Naive thymus-derived CD4-positive, alpha-beta T cell (primary cell): ENCODE measurements at regions not wholly inside any gene's neighbourhood (a gene's known extent, or its start where the extent isn't known, plus 50 kb on each side); places are given as distances from the start of the nearest gene placed in this dataset.
"Not testable (repeated sequence)": the region's sequence is repeated elsewhere in the genome, so short reads cannot be mapped to it uniquely, and the experiment has no call there.

Experiments
- ATAC-seq: fragments of 150-1000 bp; cut with Tn5 transposase; 2 replicates; pipeline ENCODE4 v1.10.0; 2021; ENCODE audit warnings: mild to moderate bottlenecking, moderate library complexity
- CTCF ChIA-PET: fragments of 350-600 bp; sonication (Branson Sonifier 250); formaldehyde crosslinking; loops from one replicate; lab custom pipeline; 2021; ENCODE audit warnings: antibody characterized with exemption; lab: Charles Lee
- POLR2A ChIA-PET: fragments of 350-600 bp; sonication (Branson Sonifier 250); formaldehyde crosslinking; loops from one replicate; lab custom pipeline; 2021; ENCODE audit warnings: antibody characterized with exemption, inconsistent platforms; lab: Charles Lee
- DNase-seq, 9 donors: peaks; one replicate each; pipeline versions ENCODE4 v3.0.0 to v3.0.0-alpha.2; 2020 to 2022; ENCODE audit warnings: mixed read lengths in 1 of 9
- H3K27ac ChIP-seq: one replicate; pipeline ENCODE4 v1.7.0; 2013; ENCODE audit warnings: mild to moderate bottlenecking, low read depth, low read length, moderate library complexity
- H3K27me3 ChIP-seq, 2 donors: one replicate each; pipeline ENCODE4 v1.7.0; 2013; ENCODE audit warnings: low read length in 2 of 2, mild to moderate bottlenecking in 2 of 2, moderate library complexity in 2 of 2; ENCODE audit not compliant: control insufficient read depth in 2 of 2, insufficient read depth in 2 of 2
- H3K36me3 ChIP-seq, 3 experiments: 1 replicate in 2 of 3; 2 replicates in 1 of 3; pipeline ENCODE4 v1.7.0; 2013; ENCODE audit warnings: low read length in 3 of 3, mild to moderate bottlenecking in 3 of 3, moderate library complexity in 1 of 3; ENCODE audit not compliant: insufficient read depth in 3 of 3, control insufficient read depth in 2 of 3
- H3K4me1 ChIP-seq, 2 donors: one replicate each; pipeline ENCODE4 v1.7.0; 2013; ENCODE audit warnings: low read length in 2 of 2, mild to moderate bottlenecking in 2 of 2, moderate library complexity in 1 of 2; ENCODE audit not compliant: control insufficient read depth in 2 of 2, insufficient read depth in 2 of 2
- H3K4me3 ChIP-seq: 2 replicates; pipeline ENCODE4 v1.7.0; 2013; ENCODE audit warnings: mild to moderate bottlenecking, low read length
- H3K9me3 ChIP-seq, 3 experiments: 1 replicate in 2 of 3; 2 replicates in 1 of 3; pipeline ENCODE4 v1.7.0; 2013; ENCODE audit warnings: low read length in 3 of 3; ENCODE audit not compliant: control insufficient read depth in 2 of 3
- H3K27ac Mint-ChIP-seq, 9 donors: one replicate each; pipeline ENCODE4 v1.8.0; 2020 to 2022; ENCODE audit warnings: mixed read lengths in 9 of 9, mild to moderate bottlenecking in 8 of 9, moderate library complexity in 5 of 9, inconsistent platforms in 2 of 9
- H3K27me3 Mint-ChIP-seq, 5 donors: one replicate each; pipeline ENCODE4 v1.8.0; 2021 to 2022; ENCODE audit warnings: mixed read lengths in 5 of 5, mild to moderate bottlenecking in 1 of 5
- H3K36me3 Mint-ChIP-seq, 5 donors: one replicate each; pipeline ENCODE4 v1.8.0; 2020 to 2022; ENCODE audit warnings: mixed read lengths in 5 of 5, mild to moderate bottlenecking in 3 of 5, inconsistent platforms in 1 of 5
- H3K4me1 Mint-ChIP-seq, 7 donors: one replicate each; pipeline ENCODE4 v1.8.0; 2020 to 2022; ENCODE audit warnings: mixed read lengths in 7 of 7, mild to moderate bottlenecking in 3 of 7, inconsistent platforms in 1 of 7
- H3K4me3 Mint-ChIP-seq, 10 donors: one replicate each; pipeline ENCODE4 v1.8.0; 2020 to 2022; ENCODE audit warnings: mild to moderate bottlenecking in 10 of 10, mixed read lengths in 10 of 10, moderate library complexity in 6 of 10, inconsistent platforms in 2 of 10
- H3K9me3 Mint-ChIP-seq, 11 donors: one replicate each; pipeline ENCODE4 v1.8.0; 2020 to 2022; ENCODE audit warnings: mixed read lengths in 11 of 11, mild to moderate bottlenecking in 4 of 11, inconsistent platforms in 1 of 11, moderate library complexity in 1 of 11
- intact Hi-C, 2 donors: fragments of 100-400 bp; cut with micrococcal nuclease; formaldehyde crosslinking; loops; one replicate each; pipeline ENCODE4 v1.15.1; 2023

DNA sequence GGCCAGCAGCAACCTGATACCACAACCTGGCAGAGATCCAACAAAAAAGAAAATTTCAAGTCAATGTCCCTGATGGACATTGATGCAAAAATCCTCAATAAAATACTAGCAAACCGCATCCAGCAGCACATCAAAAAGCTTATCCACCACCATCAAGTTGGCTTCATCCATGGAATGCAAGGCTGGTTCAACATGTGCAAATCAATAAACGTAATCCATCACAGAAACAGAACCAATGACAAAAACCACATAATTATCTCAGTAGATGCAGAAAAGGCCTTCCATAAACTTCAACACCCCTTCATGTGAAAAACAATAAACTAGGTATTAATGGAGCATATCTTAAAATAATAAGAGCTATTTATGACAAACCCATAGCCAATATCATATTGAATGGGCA lies 1000.9 kb upstream of the CDH18 start:
- H3K36me3 Mint-ChIP-seq, H3K4me1 ChIP-seq, ATAC-seq, H3K4me1 Mint-ChIP-seq, H3K27ac ChIP-seq, H3K4me3 ChIP-seq, H3K36me3 ChIP-seq, CTCF ChIA-PET, DNase-seq, intact Hi-C loops, H3K27ac Mint-ChIP-seq, H3K9me3 ChIP-seq, H3K4me3 Mint-ChIP-seq, H3K27me3 Mint-ChIP-seq, H3K27me3 ChIP-seq, POLR2A ChIA-PET: not testable (repeated sequence)
- H3K9me3 Mint-ChIP-seq = peaks cover 3 to 27% (median 14%) of the 10 kb centered on the region in 11 donors

DNA sequence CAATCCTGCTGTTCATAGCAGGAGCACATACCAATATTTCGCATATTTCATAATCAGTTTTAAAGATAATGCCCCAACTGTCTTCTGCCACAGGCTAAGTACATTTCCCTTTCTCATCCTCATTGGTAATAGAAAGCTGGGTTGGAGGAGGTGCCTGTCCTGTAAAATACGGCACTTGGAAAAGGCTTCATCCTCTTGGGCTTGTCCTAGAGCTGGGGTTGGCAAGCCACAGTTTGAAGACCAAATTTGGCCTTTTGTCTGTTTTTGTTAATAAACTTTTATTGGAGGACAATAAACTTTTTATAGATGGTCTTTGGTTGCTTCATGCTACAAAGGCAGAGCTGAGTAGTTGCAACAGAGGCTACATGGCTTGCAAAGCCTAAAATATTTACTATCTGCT lies 997.8 kb upstream of the CDH18 start:
- peaks cover 3 to 28% (median 17%) of the 10 kb centered on the region in 11 donors for H3K9me3 Mint-ChIP-seq
- H3K4me1 ChIP-seq = no peaks in the 10 kb centered on the region

DNA sequence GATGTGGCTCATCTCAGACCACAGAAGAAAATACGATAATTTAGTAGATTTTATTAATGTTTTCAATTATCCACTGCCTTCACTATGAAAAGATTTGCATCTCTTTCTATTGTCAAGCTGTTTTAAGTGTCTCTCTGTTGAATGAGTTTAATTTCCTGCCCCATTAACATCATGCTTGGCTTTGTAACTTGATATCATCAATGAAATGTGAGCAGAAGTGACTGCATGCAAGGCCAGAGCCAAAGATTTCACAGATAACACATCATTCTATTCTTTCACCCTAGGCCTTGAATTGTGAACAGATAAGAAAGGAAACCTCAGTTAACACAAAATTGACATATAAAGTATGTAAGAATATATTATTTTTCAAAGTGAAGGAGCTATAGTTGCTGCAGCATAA lies 986.4 kb upstream of the CDH18 start:
- Histone ChIP-seq H3K27me3 (no peaks in the 10 kb centered on the region), H3K36me3 (no peaks in the 10 kb centered on the region), H3K4me1 (no peaks in the 10 kb centered on the region), H3K4me3 (no peak overlapping the region), H3K9me3 (no peaks in the 10 kb centered on the region), H3K27ac (no peak overlapping the region)
- Mint-ChIP-seq H3K27me3 (no peaks in the 10 kb centered on the region), H3K4me3 (no peak overlapping the region), H3K27ac (no peak overlapping the region), H3K9me3 (peaks cover 0 to 10% (median 2%) of the 10 kb centered on the region in 11 donors), H3K36me3 (no peaks in the 10 kb centered on the region), H3K4me1 (no peaks in the 10 kb centered on the region)
- intact Hi-C loops = no loop called here
- ATAC-seq = no peak
- CTCF ChIA-PET = no interaction called here
- POLR2A ChIA-PET = no interaction called here
- DNase-seq = no peak

More for the DNA sequence above, 997.8 kb upstream of the CDH18 start:
- Mint-ChIP-seq H3K4me3 (no peak overlapping the region), H3K27me3 (no peaks in the 10 kb centered on the region), H3K36me3 (no peaks in the 10 kb centered on the region), H3K27ac (no peak overlapping the region), H3K4me1 (no peaks in the 10 kb centered on the region)
- DNase-seq (no peak), ATAC-seq (no peak)
- CTCF ChIA-PET = no interaction called here
- intact Hi-C loops = no loop called here
- Histone ChIP-seq H3K9me3 (no peaks in the 10 kb centered on the region), H3K27me3 (no peaks in the 10 kb centered on the region), H3K4me3 (no peak overlapping the region), H3K36me3 (no peaks in the 10 kb centered on the region), H3K27ac (no peak overlapping the region)
- POLR2A ChIA-PET = no interaction called here

DNA sequence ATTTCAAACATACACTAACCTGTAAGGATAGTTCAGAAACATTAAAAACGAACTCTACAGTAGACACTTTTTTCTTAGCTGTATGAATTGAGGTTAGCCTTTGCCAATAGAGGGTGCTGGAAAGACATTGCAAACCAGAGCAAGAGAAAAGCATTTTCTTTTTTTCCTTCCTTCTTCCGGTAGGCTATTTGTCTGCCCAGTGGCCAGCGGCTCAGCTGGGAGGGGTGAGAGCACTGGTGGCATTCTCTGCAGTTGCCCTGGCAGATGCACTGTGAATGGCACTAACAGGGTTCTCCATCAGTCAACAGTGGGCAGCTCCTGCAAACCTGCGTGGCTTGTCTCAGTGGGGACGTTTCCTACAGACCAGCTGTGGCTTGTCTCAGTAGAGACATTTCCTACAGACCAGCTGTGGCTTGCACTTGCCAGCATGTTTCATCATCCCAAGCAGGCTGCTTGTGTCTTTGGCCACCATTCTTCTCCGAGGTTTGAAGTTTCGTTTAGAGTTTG lies 984.5 kb upstream of the CDH18 start:
- ChIA-PET CTCF (no interaction called here), POLR2A (no interaction called here)
- no peaks in the 10 kb centered on the region for H3K4me1 Mint-ChIP-seq
- no peaks in the 10 kb centered on the region for H3K4me1 ChIP-seq
- H3K4me3 Mint-ChIP-seq = no peak overlapping the region
- H3K9me3 ChIP-seq = no peaks in the 10 kb centered on the region
- H3K27me3 Mint-ChIP-seq = no peaks in the 10 kb centered on the region
- H3K27ac ChIP-seq = no peak overlapping the region
- no peaks in the 10 kb centered on the region for H3K36me3 ChIP-seq
- peaks cover 0 to 10% (median 3%) of the 10 kb centered on the region in 11 donors for H3K9me3 Mint-ChIP-seq
- ATAC-seq (no peak), DNase-seq (no peak)
- no peak overlapping the region for H3K27ac Mint-ChIP-seq
- no peaks in the 10 kb centered on the region for H3K27me3 ChIP-seq
- no peaks in the 10 kb centered on the region for H3K36me3 Mint-ChIP-seq
- no peak overlapping the region for H3K4me3 ChIP-seq
- intact Hi-C loops = no loop called here

DNA sequence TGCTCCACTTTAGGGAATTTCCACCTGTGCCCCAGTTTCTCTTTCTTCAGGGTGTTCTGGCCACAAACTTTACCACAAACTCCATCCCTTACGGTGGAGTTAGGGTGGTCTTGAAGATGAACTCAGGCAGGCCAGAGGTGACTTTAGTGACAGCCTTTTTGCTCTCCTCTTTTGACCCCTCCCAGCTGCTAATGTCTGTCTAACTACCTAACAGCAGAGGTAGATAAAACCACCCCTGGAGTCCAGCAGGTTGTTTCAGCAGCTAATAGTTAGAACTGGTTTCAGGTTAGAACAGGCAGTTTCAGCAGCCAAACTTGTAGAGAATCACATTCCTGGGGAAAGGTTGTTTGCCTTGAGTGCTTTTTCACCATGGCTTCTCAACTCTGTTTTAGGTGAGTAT lies 971.3 kb upstream of the CDH18 start:
- H3K4me1 ChIP-seq = no peaks in the 10 kb centered on the region
- intact Hi-C loops = no loop called here
- ATAC-seq = no peak
- H3K27me3 Mint-ChIP-seq = no peaks in the 10 kb centered on the region
- ChIA-PET POLR2A (no interaction called here), CTCF (no interaction called here)
- no peaks in the 10 kb centered on the region for H3K9me3 ChIP-seq
- peaks cover 0 to 4% (median 0%) of the 10 kb centered on the region in 5 donors for H3K36me3 Mint-ChIP-seq
- no peak overlapping the region for H3K4me3 ChIP-seq
- H3K9me3 Mint-ChIP-seq = peaks cover 2 to 24% (median 10%) of the 10 kb centered on the region in 11 donors
- H3K4me3 Mint-ChIP-seq = no peak overlapping the region
- H3K27ac ChIP-seq = no peak overlapping the region
- H3K27me3 ChIP-seq = no peaks in the 10 kb centered on the region
- H3K27ac Mint-ChIP-seq = no peak overlapping the region
- no peaks in the 10 kb centered on the region for H3K36me3 ChIP-seq
- no peaks in the 10 kb centered on the region for H3K4me1 Mint-ChIP-seq
- no peak for DNase-seq

DNA sequence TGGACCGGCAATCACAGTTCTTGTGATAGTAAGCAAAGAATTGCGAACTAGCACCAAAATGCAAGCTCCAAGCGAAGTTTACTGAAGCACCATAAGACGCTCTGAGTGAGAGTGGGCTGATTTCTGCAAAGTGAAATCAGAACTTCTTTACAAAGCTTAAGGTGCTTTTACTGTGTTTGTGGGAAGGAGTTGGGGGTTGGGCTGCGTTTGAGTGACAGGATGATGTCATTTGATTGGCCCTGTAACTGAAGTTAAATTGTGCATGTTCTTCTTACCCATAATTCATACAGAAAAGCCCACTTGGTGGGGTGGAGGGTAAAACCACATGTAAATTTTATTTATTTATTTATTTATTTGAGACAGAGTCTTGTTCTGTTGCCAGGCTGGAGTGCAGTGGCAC lies 970.6 kb upstream of the CDH18 start:
- peaks cover 0 to 4% (median 0%) of the 10 kb centered on the region in 5 donors for H3K36me3 Mint-ChIP-seq
- H3K9me3 Mint-ChIP-seq = peaks cover 2 to 20% (median 10%) of the 10 kb centered on the region in 11 donors
- no peaks in the 10 kb centered on the region for H3K4me1 Mint-ChIP-seq
- ChIA-PET CTCF (no interaction called here), POLR2A (no interaction called here)
- no peak overlapping the region for H3K27ac ChIP-seq
- no peaks in the 10 kb centered on the region for H3K27me3 ChIP-seq
- H3K27ac Mint-ChIP-seq = no peak overlapping the region
- no peaks in the 10 kb centered on the region for H3K4me1 ChIP-seq
- no peaks in the 10 kb centered on the region for H3K27me3 Mint-ChIP-seq
- no peak overlapping the region for H3K4me3 Mint-ChIP-seq
- no peaks in the 10 kb centered on the region for H3K9me3 ChIP-seq
- DNase-seq = no peak
- ATAC-seq = no peak
- intact Hi-C loops = no loop called here
- no peaks in the 10 kb centered on the region for H3K36me3 ChIP-seq
- H3K4me3 ChIP-seq = no peak overlapping the region

DNA sequence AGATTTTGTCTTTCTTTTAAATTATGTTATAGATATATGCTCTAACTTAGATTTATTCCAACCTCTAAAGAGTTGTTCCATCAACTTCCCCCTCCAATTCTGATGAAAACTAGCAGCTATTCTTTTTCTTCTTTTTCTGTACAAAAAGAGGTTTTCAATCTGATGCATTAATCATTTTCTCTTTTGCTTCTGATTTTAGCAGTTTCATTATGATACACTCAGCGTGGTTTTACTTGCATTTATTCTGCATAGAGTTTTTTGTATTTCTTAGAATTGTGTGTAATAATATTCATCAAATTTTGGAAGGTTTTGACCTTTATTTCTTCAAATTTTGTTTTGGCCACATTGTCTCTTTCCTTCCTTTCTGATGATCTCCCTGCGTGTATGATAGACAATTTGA lies 968.1 kb upstream of the CDH18 start:
- Mint-ChIP-seq H3K9me3 (peaks cover 2 to 20% (median 8%) of the 10 kb centered on the region in 11 donors), H3K27ac (no peak overlapping the region), H3K4me3 (no peak overlapping the region), H3K36me3 (peaks cover 0 to 4% (median 0%) of the 10 kb centered on the region in 5 donors), H3K4me1 (no peaks in the 10 kb centered on the region), H3K27me3 (no peaks in the 10 kb centered on the region)
- ATAC-seq = no peak
- Histone ChIP-seq H3K9me3 (no peaks in the 10 kb centered on the region), H3K4me3 (no peak overlapping the region), H3K27me3 (no peaks in the 10 kb centered on the region), H3K4me1 (no peaks in the 10 kb centered on the region), H3K36me3 (no peaks in the 10 kb centered on the region), H3K27ac (no peak overlapping the region)
- intact Hi-C loops = no loop called here
- ChIA-PET POLR2A (no interaction called here), CTCF (no interaction called here)
- no peak for DNase-seq
